CD14-positive monocyte (primary cell): ENCODE measurements at regions not wholly inside any gene's neighbourhood (a gene's known extent, or its start where the extent isn't known, plus 50 kb on each side); places are given as distances from the start of the nearest gene placed in this dataset.

ENCODE experiments used
- DNase-seq, 3 donors: peaks; one replicate each; pipeline ENCODE4 v3.0.0-alpha.2; 2011 to 2022
- H2AFZ ChIP-seq: 2 replicates; pipeline ENCODE4 v1.6.0; 2012; ENCODE audit warnings: mild to moderate bottlenecking, low read depth, low read length, inconsistent platforms; ENCODE audit not compliant: insufficient read depth, poor library complexity, severe bottlenecking
- H3K27ac ChIP-seq, 2 donors: 1 replicate in 1 of 2; 2 replicates in 1 of 2; pipeline ENCODE4 v1.5.1; 2012 to 2013; ENCODE audit warnings: low read length in 2 of 2, control low read depth in 1 of 2, inconsistent platforms in 1 of 2, low read depth in 1 of 2, mild to moderate bottlenecking in 1 of 2
- H3K27me3 ChIP-seq, 2 donors: one replicate each; pipeline versions ENCODE4 v1.6.0 to v1.6.1; 2011 to 2013; ENCODE audit warnings: low read length in 2 of 2; ENCODE audit not compliant: control insufficient read depth in 2 of 2, insufficient read depth in 2 of 2
- H3K36me3 ChIP-seq, 2 donors: replicated peaks in 1 of 2; 1 replicate in 1 of 2; 2 replicates in 1 of 2; pipeline versions ENCODE4 v1.5.1 to v1.6.1; 2012 to 2013; ENCODE audit warnings: low read length in 2 of 2, control low read depth in 1 of 2, inconsistent platforms in 1 of 2, mild to moderate bottlenecking in 1 of 2; ENCODE audit not compliant: insufficient read depth in 2 of 2, control insufficient read depth in 1 of 2
- H3K4me1 ChIP-seq, 2 donors: 1 replicate in 1 of 2; 2 replicates in 1 of 2; pipeline versions ENCODE4 v1.5.1 to v1.6.1; 2012 to 2013; ENCODE audit warnings: low read length in 2 of 2, control low read depth in 1 of 2, inconsistent platforms in 1 of 2, mild to moderate bottlenecking in 1 of 2, moderate library complexity in 1 of 2; ENCODE audit not compliant: insufficient read depth in 2 of 2, control insufficient read depth in 1 of 2
- H3K4me2 ChIP-seq: replicated peaks from 2 replicates; pipeline ENCODE3; 2012; ENCODE audit warnings: low read length, moderate library complexity, mild to moderate bottlenecking; ENCODE audit not compliant: poor library complexity, severe bottlenecking; ENCODE audit errors: extremely low read depth
- H3K4me3 ChIP-seq, 3 experiments: fragments of 200-600 bp in 1 of 3; sonication (generic) in 1 of 3; replicated peaks in 1 of 3; 1 replicate in 2 of 3; 2 replicates in 1 of 3; pipeline ENCODE4 v1.5.1; 2011 to 2013; ENCODE audit warnings: low read length in 3 of 3, mild to moderate bottlenecking in 3 of 3, control low read depth in 2 of 3, low read depth in 2 of 3, inconsistent platforms in 1 of 3, moderate library complexity in 1 of 3
- H3K79me2 ChIP-seq: 2 replicates; pipeline ENCODE4 v1.6.0; 2012; ENCODE audit warnings: mild to moderate bottlenecking, control low read depth, inconsistent platforms, low read length, moderate library complexity; ENCODE audit not compliant: insufficient read depth
- H3K9ac ChIP-seq: 2 replicates; pipeline ENCODE4 v1.6.0; 2017; ENCODE audit warnings: low read length, mild to moderate bottlenecking; ENCODE audit not compliant: insufficient read depth, poor library complexity, severe bottlenecking
- H3K9me3 ChIP-seq, 2 donors: replicated peaks in 1 of 2; 1 replicate in 1 of 2; 2 replicates in 1 of 2; pipeline versions ENCODE4 v1.5.1 to v1.6.1; 2012 to 2013; ENCODE audit warnings: low read length in 2 of 2, control low read depth in 1 of 2; ENCODE audit not compliant: control insufficient read depth in 1 of 2, insufficient read depth in 1 of 2
- H4K20me1 ChIP-seq: 2 replicates; pipeline ENCODE4 v1.6.0; 2012; ENCODE audit warnings: mild to moderate bottlenecking, low read length, control low read depth, moderate library complexity; ENCODE audit not compliant: insufficient read depth
- H3K27ac Mint-ChIP-seq, 7 donors: one replicate each; pipeline ENCODE4 v1.8.0; 2020; ENCODE audit warnings: mild to moderate bottlenecking in 7 of 7, mixed read lengths in 7 of 7, moderate library complexity in 6 of 7, inconsistent platforms in 2 of 7
- H3K27me3 Mint-ChIP-seq, 3 donors: one replicate each; pipeline ENCODE4 v1.8.0; 2021 to 2022; ENCODE audit warnings: low read depth in 3 of 3, mild to moderate bottlenecking in 3 of 3, mixed read lengths in 3 of 3, moderate library complexity in 3 of 3, inconsistent platforms in 1 of 3
- H3K36me3 Mint-ChIP-seq, 2 donors: one replicate each; pipeline ENCODE4 v1.8.0; 2020; ENCODE audit warnings: mixed read lengths in 2 of 2, inconsistent platforms in 1 of 2, mild to moderate bottlenecking in 1 of 2
- H3K4me1 Mint-ChIP-seq: one replicate; pipeline ENCODE4 v1.8.0; 2020; ENCODE audit warnings: mild to moderate bottlenecking, mixed read lengths
- H3K4me3 Mint-ChIP-seq, 2 donors: one replicate each; pipeline ENCODE4 v1.8.0; 2020; ENCODE audit warnings: mild to moderate bottlenecking in 2 of 2, mixed read lengths in 2 of 2, moderate library complexity in 1 of 2
- H3K9me3 Mint-ChIP-seq, 7 donors: one replicate each; pipeline ENCODE4 v1.8.0; 2020 to 2022; ENCODE audit warnings: mixed read lengths in 7 of 7, mild to moderate bottlenecking in 6 of 7, moderate library complexity in 6 of 7, inconsistent platforms in 2 of 7
- WGBS: methylation state at CpG from one replicate; pipeline ENCODE4 v1.1.5; 2013; ENCODE audit warnings: missing lambda C conversion rate; ENCODE audit not compliant: insufficient coverage; 5-methylcytosine and 5-hydroxymethylcytosine counted together
- intact Hi-C, 2 donors: fragments of 100-400 bp; cut with micrococcal nuclease; formaldehyde crosslinking; loops; one replicate each; pipeline versions ENCODE4 v1.15.0 to v1.15.1; 2023
- TF ChIP-seq, protein P1 (sequence below): fragments of 200-600 bp; IDR thresholded peaks from one replicate; pipeline ENCODE4 v1.8.0; 2022; ENCODE audit warnings: antibody characterized with exemption, mild to moderate bottlenecking

DNA sequence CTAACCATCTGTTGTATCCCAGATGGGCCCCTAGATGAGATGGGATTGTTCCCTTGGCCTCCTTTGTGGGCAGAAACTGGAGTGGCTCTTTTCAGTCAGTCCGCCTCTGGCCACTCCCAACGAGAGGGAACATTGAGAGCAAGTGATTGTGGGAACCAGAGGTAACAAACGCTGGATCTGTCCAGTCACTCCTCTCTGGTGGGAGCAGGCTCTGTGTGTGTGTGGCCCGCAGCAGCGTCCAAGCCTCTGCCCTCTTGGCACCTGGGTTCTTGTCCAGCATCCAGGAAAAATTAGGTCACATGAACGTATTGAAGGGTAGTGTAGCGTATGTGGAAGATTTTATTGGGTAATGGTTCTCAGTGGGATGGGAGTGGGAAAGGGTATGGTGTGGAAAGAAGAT, 101.9 kb upstream of the COX10 start:
- H3K4me3 ChIP-seq, result no peak overlapping the region
- no peaks in the 10 kb centered on the region for H3K4me1 ChIP-seq
- H3K36me3 ChIP-seq, result no peaks in the 10 kb centered on the region
- no peak overlapping the region for H2AFZ ChIP-seq
- H3K27ac ChIP-seq, result no peak overlapping the region
- no peak overlapping the region for H3K9ac ChIP-seq
- 95% methylated on average over 5 of the region's 7 CpGs for WGBS
- H4K20me1 ChIP-seq, result no peaks in the 10 kb centered on the region
- H3K9me3 Mint-ChIP-seq, result peaks cover 0 to 9% (median 3%) of the 10 kb centered on the region in 7 donors
- peaks cover 6% of the 10 kb centered on the region for H3K4me1 Mint-ChIP-seq
- no peaks in the 10 kb centered on the region for H3K9me3 ChIP-seq
- no peak for DNase-seq
- no peak overlapping the region for H3K27ac Mint-ChIP-seq
- no peak overlapping the region for H3K4me2 ChIP-seq
- no peaks in the 10 kb centered on the region for H3K36me3 Mint-ChIP-seq
- TF ChIP-seq, protein P1, sequence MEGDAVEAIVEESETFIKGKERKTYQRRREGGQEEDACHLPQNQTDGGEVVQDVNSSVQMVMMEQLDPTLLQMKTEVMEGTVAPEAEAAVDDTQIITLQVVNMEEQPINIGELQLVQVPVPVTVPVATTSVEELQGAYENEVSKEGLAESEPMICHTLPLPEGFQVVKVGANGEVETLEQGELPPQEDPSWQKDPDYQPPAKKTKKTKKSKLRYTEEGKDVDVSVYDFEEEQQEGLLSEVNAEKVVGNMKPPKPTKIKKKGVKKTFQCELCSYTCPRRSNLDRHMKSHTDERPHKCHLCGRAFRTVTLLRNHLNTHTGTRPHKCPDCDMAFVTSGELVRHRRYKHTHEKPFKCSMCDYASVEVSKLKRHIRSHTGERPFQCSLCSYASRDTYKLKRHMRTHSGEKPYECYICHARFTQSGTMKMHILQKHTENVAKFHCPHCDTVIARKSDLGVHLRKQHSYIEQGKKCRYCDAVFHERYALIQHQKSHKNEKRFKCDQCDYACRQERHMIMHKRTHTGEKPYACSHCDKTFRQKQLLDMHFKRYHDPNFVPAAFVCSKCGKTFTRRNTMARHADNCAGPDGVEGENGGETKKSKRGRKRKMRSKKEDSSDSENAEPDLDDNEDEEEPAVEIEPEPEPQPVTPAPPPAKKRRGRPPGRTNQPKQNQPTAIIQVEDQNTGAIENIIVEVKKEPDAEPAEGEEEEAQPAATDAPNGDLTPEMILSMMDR, result no peak
- H3K27me3 ChIP-seq, result no peaks in the 10 kb centered on the region
- intact Hi-C loops, result no loop called here
- H3K79me2 ChIP-seq, result no peaks in the 10 kb centered on the region
- H3K27me3 Mint-ChIP-seq, result peaks cover 1 to 4% (median 2%) of the 10 kb centered on the region in 3 donors
- H3K4me3 Mint-ChIP-seq, result no peak overlapping the region

DNA sequence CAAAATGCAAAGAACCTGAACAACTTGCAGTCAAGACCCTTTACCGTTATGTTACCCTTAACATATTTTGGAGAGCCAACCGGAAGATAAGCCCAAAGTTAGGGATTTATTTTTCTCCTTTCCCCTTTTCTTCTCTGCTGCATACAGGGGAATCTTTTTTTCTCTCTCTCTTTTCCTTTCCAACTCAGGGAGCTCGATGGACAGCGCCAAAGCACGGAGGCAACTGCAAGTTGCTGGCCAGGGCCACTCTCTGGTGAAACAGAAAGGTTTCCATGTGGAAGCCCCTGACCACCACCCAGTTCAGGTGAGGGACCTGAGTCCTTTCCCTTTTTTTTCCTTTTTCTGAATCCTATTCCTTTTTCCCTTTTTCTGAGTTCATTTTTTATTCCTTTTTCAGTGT, 98.8 kb upstream of the COX10 start:
- no peak for DNase-seq
- TF ChIP-seq, protein P1, result no peak
- no peak overlapping the region for H3K9ac ChIP-seq
- Mint-ChIP-seq H3K27ac (no peak overlapping the region), H3K4me3 (no peak overlapping the region), H3K9me3 (peaks cover 0 to 15% (median 5%) of the 10 kb centered on the region in 7 donors), H3K4me1 (no peaks in the 10 kb centered on the region), H3K36me3 (no peaks in the 10 kb centered on the region), H3K27me3 (peaks cover 0 to 7% (median 3%) of the 10 kb centered on the region in 3 donors)
- H3K36me3 ChIP-seq, result no peaks in the 10 kb centered on the region
- H3K9me3 ChIP-seq, result no peaks in the 10 kb centered on the region
- H3K27ac ChIP-seq, result no peak overlapping the region
- H3K27me3 ChIP-seq, result no peaks in the 10 kb centered on the region
- WGBS, result 100% methylated on average over 4 of the region's 5 CpGs
- no peak overlapping the region for H2AFZ ChIP-seq
- H3K4me1 ChIP-seq, result no peaks in the 10 kb centered on the region
- no peaks in the 10 kb centered on the region for H4K20me1 ChIP-seq
- no peak overlapping the region for H3K4me3 ChIP-seq
- no peaks in the 10 kb centered on the region for H3K79me2 ChIP-seq
- intact Hi-C loops, result no loop called here
- H3K4me2 ChIP-seq, result no peak overlapping the region
